HG02938 (cell line): ENCODE measurements at regions not wholly inside any gene's neighbourhood (a gene's known extent, or its start where the extent isn't known, plus 50 kb on each side); places are given as distances from the start of the nearest gene placed in this dataset.

Experiments used
- ATAC-seq: cut with Tn5 transposase; IDR thresholded peaks from one replicate; pipeline ENCODE4 v1.9.1; 2021; ENCODE audit warnings: mild to moderate bottlenecking, moderate library complexity; ENCODE audit not compliant: unreplicated experiment

DNA sequence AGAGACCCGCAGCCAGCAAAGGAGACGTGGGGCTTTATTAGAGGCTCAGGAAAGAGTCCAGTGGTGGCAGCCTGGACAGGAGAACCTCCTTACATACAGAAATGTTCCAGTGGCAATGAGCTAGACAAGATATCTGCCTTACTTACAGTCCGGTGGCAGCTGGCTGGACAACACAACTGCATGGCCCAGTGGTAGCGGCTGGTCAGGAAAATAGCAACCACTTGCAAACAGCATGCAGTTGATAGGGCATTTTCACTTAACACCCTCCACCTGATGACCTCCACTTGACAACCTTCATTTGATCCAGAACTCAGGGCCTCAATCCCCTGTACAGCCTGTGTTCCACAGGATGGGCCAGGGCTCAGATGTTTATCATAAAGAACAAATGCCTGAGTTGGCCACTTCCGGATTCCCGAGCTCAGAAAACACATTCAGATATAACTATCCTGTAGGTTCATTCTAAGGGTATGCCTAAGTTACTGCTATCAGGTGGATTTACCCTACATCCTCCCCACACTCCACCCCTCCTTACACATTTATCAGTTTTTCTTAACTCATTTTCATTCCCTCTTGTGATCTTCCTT, 63.3 kb upstream of the ITPRID2 start:
- no peak for ATAC-seq

DNA sequence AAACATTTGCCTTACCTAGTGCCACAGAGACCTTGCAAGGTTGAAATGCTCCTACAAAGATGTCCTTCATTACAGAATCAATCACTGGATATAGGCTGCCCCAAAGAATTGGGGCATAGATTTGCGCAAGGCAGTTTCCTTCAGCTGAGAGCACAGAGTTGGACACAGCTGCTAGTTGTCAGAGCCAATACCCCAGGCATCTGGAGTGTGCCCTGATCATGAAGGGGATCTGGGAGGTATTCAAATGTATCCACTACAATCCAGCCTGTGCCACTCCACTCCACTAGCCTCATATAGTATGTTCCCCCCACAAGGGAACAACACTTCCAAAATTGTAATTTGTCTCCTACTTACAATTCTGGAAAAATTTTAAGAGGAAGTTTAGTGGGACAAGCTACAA, 62.3 kb upstream of the ITPRID2 start:
- ATAC-seq, result no peak

DNA sequence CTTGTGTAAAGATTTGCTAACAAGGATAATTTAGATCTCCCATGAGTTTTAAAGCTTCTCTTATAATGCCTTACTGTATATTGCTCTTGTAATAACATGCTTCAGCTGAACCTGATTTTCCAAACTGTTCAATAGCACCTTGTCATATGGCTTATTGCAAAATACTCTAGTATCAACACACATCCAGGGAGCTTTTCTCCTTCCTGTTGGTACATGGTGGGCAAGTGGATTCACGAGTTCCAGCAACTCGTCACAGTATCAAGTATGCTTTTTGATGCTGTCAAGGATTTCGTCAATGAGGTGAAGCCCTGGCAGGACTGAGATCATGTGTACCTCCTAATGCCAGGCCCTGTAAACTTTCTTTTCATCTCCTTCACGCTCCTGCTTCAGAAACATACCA, 59.5 kb upstream of the ITPRID2 start:
- ATAC-seq, result no peak

DNA sequence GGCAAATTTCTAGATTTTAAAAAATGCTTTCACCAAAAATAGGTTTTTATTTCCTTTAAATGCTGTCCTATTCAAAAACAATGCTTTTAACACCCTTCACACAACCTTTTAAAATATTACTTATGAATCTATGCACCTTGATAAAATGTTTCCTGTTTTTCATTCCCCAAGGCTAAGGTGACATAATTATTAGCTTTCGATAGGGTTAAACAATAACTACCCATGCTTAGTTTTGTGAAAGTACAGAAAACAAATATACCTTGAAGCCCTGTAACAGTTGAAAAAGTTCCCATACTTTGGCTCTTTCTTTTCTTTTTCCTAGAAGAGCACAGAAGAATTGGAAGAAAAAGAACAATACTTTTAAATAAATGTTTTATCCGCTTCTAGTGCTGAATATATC, 54.9 kb upstream of the ITPRID2 start:
- ATAC-seq, result peak; percentile 54

DNA sequence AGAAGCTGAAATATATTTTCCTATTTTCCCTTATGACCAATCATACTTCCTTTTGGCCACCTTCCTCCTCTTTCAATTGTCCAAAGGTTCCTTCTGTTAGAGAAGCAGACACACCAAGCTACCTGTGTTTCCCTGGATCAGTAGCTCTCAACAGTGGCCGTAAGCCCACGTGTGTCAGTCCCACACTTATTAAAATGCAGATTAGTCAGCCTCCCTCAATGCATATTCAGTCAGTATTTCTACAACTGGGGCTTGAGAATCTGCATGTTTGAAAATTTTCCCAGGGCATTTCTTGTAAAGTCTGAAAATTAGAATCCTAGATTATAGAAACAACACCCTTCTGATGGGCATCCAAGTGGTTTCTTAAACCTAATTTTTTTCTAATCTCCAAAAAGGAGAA, 54.0 kb upstream of the ITPRID2 start:
- ATAC-seq, result no peak

DNA sequence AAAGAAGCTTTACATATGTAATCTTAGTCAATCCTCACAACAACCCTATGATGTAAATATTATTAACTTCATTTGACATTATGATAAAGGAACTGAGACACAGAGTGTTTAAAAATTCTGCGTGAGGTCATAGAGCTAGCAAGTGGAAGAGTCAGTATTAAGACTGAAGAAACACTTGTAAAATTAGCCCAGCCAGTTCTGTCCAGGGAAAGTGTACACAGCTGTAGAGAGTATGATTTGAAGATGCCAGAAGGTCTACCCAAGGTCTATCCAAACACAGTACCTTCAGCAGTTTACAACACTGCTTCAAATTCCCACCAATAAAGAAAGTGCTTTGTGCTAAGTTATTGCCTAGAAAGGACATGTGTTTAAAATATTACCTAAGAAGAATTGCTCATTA, 51.7 kb upstream of the ITPRID2 start:
- ATAC-seq, result no peak

DNA sequence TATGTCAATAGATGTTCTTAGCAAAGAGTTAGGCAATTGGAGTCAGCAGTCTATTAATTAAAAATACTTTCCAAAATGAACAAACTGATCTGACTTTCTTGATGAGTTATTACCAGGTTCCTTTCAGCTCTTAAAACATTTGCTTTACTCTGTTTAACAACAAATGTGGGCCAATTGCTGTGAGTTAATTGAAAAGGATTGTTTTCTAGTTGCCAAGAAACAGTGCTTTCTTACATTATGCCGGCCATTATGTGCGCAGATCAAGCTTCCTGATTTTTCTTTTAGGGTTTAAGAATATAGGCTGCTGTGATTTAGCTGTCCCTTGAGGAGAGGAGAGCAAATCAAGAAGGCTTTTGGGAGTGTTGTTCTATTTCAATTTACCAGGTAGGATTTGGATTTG, 50.5 kb upstream of the ITPRID2 start:
- ATAC-seq, result no peak
